Neural progenitor cell (in vitro differentiated cells): ENCODE measurements at regions not wholly inside any gene's neighbourhood (a gene's known extent, or its start where the extent isn't known, plus 50 kb on each side); places are given as distances from the start of the nearest gene placed in this dataset.

Experiments
- DNase-seq: peaks from one replicate; pipeline ENCODE4 v3.0.0-alpha.2; 2016; ENCODE audit warnings: low spot score
- H2AFZ ChIP-seq: fragments of 200-600 bp; sonication (generic); replicated peaks from 2 replicates; pipeline ENCODE4 v1.6.1; 2016; ENCODE audit warnings: antibody characterized with exemption
- H3F3A ChIP-seq: fragments of 200-600 bp; sonication (generic); 2 replicates; pipeline ENCODE4 v1.6.1; 2016; ENCODE audit warnings: antibody characterized with exemption, low read depth
- H3K27ac ChIP-seq: fragments of 200-600 bp; sonication (generic); 2 replicates; pipeline ENCODE4 v1.5.1; 2016; ENCODE audit warnings: mild to moderate bottlenecking
- H3K27me3 ChIP-seq: fragments of 200-600 bp; sonication (generic); 2 replicates; pipeline ENCODE4 v1.6.1; 2016; ENCODE audit warnings: mild to moderate bottlenecking, moderate library complexity
- H3K36me3 ChIP-seq: fragments of 200-600 bp; sonication (generic); 2 replicates; pipeline ENCODE4 v1.5.1; 2016
- H3K4me1 ChIP-seq: fragments of 200-600 bp; sonication (generic); 2 replicates; pipeline ENCODE4 v1.6.1; 2016; ENCODE audit warnings: mixed run types
- H3K4me2 ChIP-seq: fragments of 200-600 bp; sonication (generic); 2 replicates; pipeline ENCODE4 v1.6.1; 2016
- H3K4me3 ChIP-seq: fragments of 200-600 bp; sonication (generic); 2 replicates; pipeline ENCODE4 v1.5.1; 2016
- H3K79me2 ChIP-seq: fragments of 200-600 bp; sonication (generic); 2 replicates; pipeline ENCODE4 v1.6.1; 2016; ENCODE audit warnings: low read depth
- H3K9ac ChIP-seq: fragments of 200-600 bp; sonication (generic); 2 replicates; pipeline ENCODE4 v1.6.1; 2016
- H3K9me3 ChIP-seq: fragments of 200-600 bp; sonication (generic); 2 replicates; pipeline ENCODE4 v1.5.1; 2016; ENCODE audit warnings: low read depth
- H4K20me1 ChIP-seq: fragments of 200-600 bp; sonication (generic); 2 replicates; pipeline ENCODE4 v1.6.1; 2016; ENCODE audit warnings: low read depth
- H3K27ac Mint-ChIP-seq: 3 replicates; pipeline ENCODE4 v1.8.0; 2021; ENCODE audit warnings: mixed read lengths
- H3K27me3 Mint-ChIP-seq: 2 replicates; pipeline ENCODE4 v1.8.0; 2022; ENCODE audit warnings: low read depth, mild to moderate bottlenecking, inconsistent platforms, moderate library complexity, mixed read lengths; ENCODE audit not compliant: insufficient read depth
- H3K36me3 Mint-ChIP-seq: 3 replicates; pipeline ENCODE4 v1.8.0; 2021; ENCODE audit warnings: mixed read lengths
- H3K4me1 Mint-ChIP-seq: 3 replicates; pipeline ENCODE4 v1.8.0; 2021; ENCODE audit warnings: mixed read lengths
- H3K4me3 Mint-ChIP-seq: 3 replicates; pipeline ENCODE4 v1.8.0; 2021; ENCODE audit warnings: mild to moderate bottlenecking, moderate library complexity, mixed read lengths
- H3K9me3 Mint-ChIP-seq: 3 replicates; pipeline ENCODE4 v1.8.0; 2020; ENCODE audit warnings: mixed read lengths
- CTCF ChIP-seq: fragments of 200-600 bp; sonication (generic); IDR thresholded peaks from 2 replicates; pipeline ENCODE4 v1.5.1; 2017; ENCODE audit warnings: antibody characterized with exemption, mild to moderate bottlenecking
- EZH2 ChIP-seq: fragments of 200-600 bp; sonication (generic); IDR thresholded peaks from 2 replicates; pipeline ENCODE4 v1.6.1; 2017; ENCODE audit warnings: antibody characterized with exemption, mild to moderate bottlenecking, moderate library complexity
- EZH2phosphoT487 ChIP-seq: fragments of 200-600 bp; sonication (generic); IDR thresholded peaks from 2 replicates; pipeline ENCODE4 v1.6.1; 2017; ENCODE audit warnings: antibody characterized with exemption

- peaks cover 3% of the 10 kb centered on the region for H3K79me2 ChIP-seq
Observed at GRCh38 chr3:124043023-124043422, 51.1 kb upstream of the ROPN1 start.

GRCh38 chr3:124044956-124045355 is 53.0 kb upstream of the ROPN1 start:
- H3K4me3 ChIP-seq, result no peak overlapping the region
- H3K27ac ChIP-seq, result no peak overlapping the region
- peaks cover 4% of the 10 kb centered on the region for H3K4me1 Mint-ChIP-seq
- peaks cover 3% of the 10 kb centered on the region for H3K9me3 ChIP-seq
- peaks cover 3% of the 10 kb centered on the region for H3K79me2 ChIP-seq
- H3K9me3 Mint-ChIP-seq, result no peaks in the 10 kb centered on the region
- H3K27me3 Mint-ChIP-seq, result no peaks in the 10 kb centered on the region
- DNase-seq, result no peak
- no peak overlapping the region for H2AFZ ChIP-seq
- H3K4me1 ChIP-seq, result peaks cover 10% of the 10 kb centered on the region
- no peak overlapping the region for H3K4me3 Mint-ChIP-seq
- no peak overlapping the region for H3K9ac ChIP-seq
- no peak overlapping the region for H3K4me2 ChIP-seq
- no peak overlapping the region for H3K27ac Mint-ChIP-seq
- TF ChIP-seq EZH2phosphoT487 (no peak), EZH2 (no peak), CTCF (no peak)
- peaks cover 6% of the 10 kb centered on the region for H4K20me1 ChIP-seq
- H3K36me3 ChIP-seq, result no peaks in the 10 kb centered on the region
- H3F3A ChIP-seq, result no peaks in the 10 kb centered on the region
- H3K36me3 Mint-ChIP-seq, result peaks cover 6% of the 10 kb centered on the region
- peaks cover 4% of the 10 kb centered on the region for H3K27me3 ChIP-seq

More at GRCh38 chr3:124043023-124043422, 51.1 kb upstream of the ROPN1 start:
- Mint-ChIP-seq H3K4me3 (no peak overlapping the region), H3K36me3 (peaks cover 3% of the 10 kb centered on the region), H3K27me3 (no peaks in the 10 kb centered on the region), H3K9me3 (no peaks in the 10 kb centered on the region), H3K27ac (no peak overlapping the region), H3K4me1 (peaks cover 4% of the 10 kb centered on the region)
- H3K4me1 ChIP-seq, result peaks cover 10% of the 10 kb centered on the region
- H2AFZ ChIP-seq, result no peak overlapping the region
- no peak overlapping the region for H3K4me3 ChIP-seq
- H3K27ac ChIP-seq, result no peak overlapping the region
- DNase-seq, result no peak
- H3F3A ChIP-seq, result no peaks in the 10 kb centered on the region
- H3K36me3 ChIP-seq, result no peaks in the 10 kb centered on the region
- H3K9me3 ChIP-seq, result peaks cover 3% of the 10 kb centered on the region
- H3K9ac ChIP-seq, result no peak overlapping the region
- TF ChIP-seq EZH2, result no peak
- no peak for TF ChIP-seq CTCF
- TF ChIP-seq EZH2phosphoT487, result no peak
- no peak overlapping the region for H3K4me2 ChIP-seq
- peaks cover 7% of the 10 kb centered on the region for H4K20me1 ChIP-seq
- H3K27me3 ChIP-seq, result peaks cover 4% of the 10 kb centered on the region

GRCh38 chr3:124048967-124049798 is 57.3 kb upstream of the ROPN1 start:
- Histone ChIP-seq H3K4me2 (no peak overlapping the region), H3K9me3 (peaks cover 3% of the 10 kb centered on the region), H3K4me1 (peaks cover 10% of the 10 kb centered on the region), H3K27ac (no peak overlapping the region), H3K79me2 (no peaks in the 10 kb centered on the region), H3F3A (no peaks in the 10 kb centered on the region), H2AFZ (no peak overlapping the region), H4K20me1 (no peaks in the 10 kb centered on the region), H3K36me3 (no peaks in the 10 kb centered on the region), H3K4me3 (no peak overlapping the region), H3K9ac (no peak overlapping the region), H3K27me3 (no peaks in the 10 kb centered on the region)
- no peak for TF ChIP-seq EZH2
- TF ChIP-seq CTCF, result no peak
- TF ChIP-seq EZH2phosphoT487, result no peak
- Mint-ChIP-seq H3K36me3 (peaks cover 8% of the 10 kb centered on the region), H3K4me3 (no peak overlapping the region), H3K9me3 (no peaks in the 10 kb centered on the region), H3K27me3 (no peaks in the 10 kb centered on the region), H3K27ac (no peak overlapping the region), H3K4me1 (peaks cover 7% of the 10 kb centered on the region)
- no peak for DNase-seq
